HFFc6 (cell line): ENCODE measurements at regions not wholly inside any gene's neighbourhood (a gene's known extent, or its start where the extent isn't known, plus 50 kb on each side); places are given as distances from the start of the nearest gene placed in this dataset.

Experiments
- DNase-seq: peaks from one replicate; pipeline ENCODE4 v3.0.0-alpha.2; 2018
- H3K27ac Mint-ChIP-seq: 2 replicates; pipeline ENCODE4 v1.8.0; 2020; ENCODE audit warnings: mild to moderate bottlenecking, mixed read lengths
- H3K27me3 Mint-ChIP-seq: 2 replicates; pipeline ENCODE4 v1.8.0; 2021; ENCODE audit warnings: mild to moderate bottlenecking, moderate library complexity, mixed read lengths; ENCODE audit not compliant: insufficient read depth
- H3K36me3 Mint-ChIP-seq: 2 replicates; pipeline ENCODE4 v1.8.0; 2021; ENCODE audit warnings: low read depth, mixed read lengths
- H3K4me1 Mint-ChIP-seq: 2 replicates; pipeline ENCODE4 v1.8.0; 2020; ENCODE audit warnings: low read depth, mixed read lengths
- H3K4me3 Mint-ChIP-seq: 2 replicates; pipeline ENCODE4 v1.8.0; 2020; ENCODE audit warnings: mild to moderate bottlenecking, moderate library complexity, mixed read lengths
- H3K9me3 Mint-ChIP-seq: 2 replicates; pipeline ENCODE4 v1.8.0; 2020; ENCODE audit warnings: mild to moderate bottlenecking, mixed read lengths
- TF ChIP-seq, protein P1 (sequence below): fragments of 200-600 bp; sonication (generic); IDR thresholded peaks from 2 replicates; pipeline ENCODE4 v1.5.0; 2021; ENCODE audit warnings: antibody characterized with exemption, mild to moderate bottlenecking

DNA sequence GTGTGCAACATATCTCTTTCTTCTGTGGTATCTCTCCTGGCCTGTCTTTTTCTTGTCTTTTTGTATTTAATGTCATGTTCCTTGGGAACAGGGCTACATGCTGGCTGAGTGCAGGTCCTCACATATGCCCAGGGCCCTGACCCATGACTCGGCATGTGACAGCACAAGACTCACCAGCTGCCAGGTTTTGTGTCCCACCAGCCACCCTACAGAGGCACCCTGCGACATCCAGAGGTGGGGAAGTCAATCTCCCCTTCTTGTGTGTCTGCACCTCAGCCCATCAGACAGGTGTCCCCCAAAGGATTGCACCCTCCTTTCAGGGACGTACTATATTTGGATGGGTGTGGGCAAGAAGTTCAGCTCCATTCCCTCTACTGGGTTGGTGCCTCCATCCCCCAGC lies 576.3 kb downstream of the RNF144B start:
- Mint-ChIP-seq H3K4me3 (no peak overlapping the region), H3K36me3 (0 out of 2 replicates have a peak, but pooled peaks cover 4% of the 10 kb centered on the region), H3K27me3 (peaks cover 4% of the 10 kb centered on the region), H3K9me3 (peaks cover 49% of the 10 kb centered on the region), H3K4me1 (no peaks in the 10 kb centered on the region), H3K27ac (no peak overlapping the region)
- TF ChIP-seq, protein P1, sequence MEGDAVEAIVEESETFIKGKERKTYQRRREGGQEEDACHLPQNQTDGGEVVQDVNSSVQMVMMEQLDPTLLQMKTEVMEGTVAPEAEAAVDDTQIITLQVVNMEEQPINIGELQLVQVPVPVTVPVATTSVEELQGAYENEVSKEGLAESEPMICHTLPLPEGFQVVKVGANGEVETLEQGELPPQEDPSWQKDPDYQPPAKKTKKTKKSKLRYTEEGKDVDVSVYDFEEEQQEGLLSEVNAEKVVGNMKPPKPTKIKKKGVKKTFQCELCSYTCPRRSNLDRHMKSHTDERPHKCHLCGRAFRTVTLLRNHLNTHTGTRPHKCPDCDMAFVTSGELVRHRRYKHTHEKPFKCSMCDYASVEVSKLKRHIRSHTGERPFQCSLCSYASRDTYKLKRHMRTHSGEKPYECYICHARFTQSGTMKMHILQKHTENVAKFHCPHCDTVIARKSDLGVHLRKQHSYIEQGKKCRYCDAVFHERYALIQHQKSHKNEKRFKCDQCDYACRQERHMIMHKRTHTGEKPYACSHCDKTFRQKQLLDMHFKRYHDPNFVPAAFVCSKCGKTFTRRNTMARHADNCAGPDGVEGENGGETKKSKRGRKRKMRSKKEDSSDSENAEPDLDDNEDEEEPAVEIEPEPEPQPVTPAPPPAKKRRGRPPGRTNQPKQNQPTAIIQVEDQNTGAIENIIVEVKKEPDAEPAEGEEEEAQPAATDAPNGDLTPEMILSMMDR: no peak
- no peak for DNase-seq

- H3K4me3 Mint-ChIP-seq: no peak overlapping the region
- TF ChIP-seq, protein P1: no peak
- H3K4me1 Mint-ChIP-seq: no peaks in the 10 kb centered on the region
- peaks cover 49% of the 10 kb centered on the region for H3K9me3 Mint-ChIP-seq
- no peaks in the 10 kb centered on the region for H3K27me3 Mint-ChIP-seq
- no peak overlapping the region for H3K27ac Mint-ChIP-seq
- no peak for DNase-seq
- peaks cover 5% of the 10 kb centered on the region; the same call in 1 of the 2 replicates for H3K36me3 Mint-ChIP-seq
These were observed 586.1 kb downstream of the RNF144B start for GRCh38 chr6:18973251-18973650.

- Mint-ChIP-seq H3K4me1 (no peaks in the 10 kb centered on the region), H3K4me3 (no peak overlapping the region), H3K27me3 (no peaks in the 10 kb centered on the region), H3K9me3 (peaks cover 48% of the 10 kb centered on the region), H3K27ac (no peak overlapping the region), H3K36me3 (peaks cover 5% of the 10 kb centered on the region; the same call in 1 of the 2 replicates)
- TF ChIP-seq, protein P1: no peak
- no peak for DNase-seq
These were observed 588.9 kb downstream of the RNF144B start for GRCh38 chr6:18976091-18976490.

GRCh38 chr6:18976966-18977365 lies 589.8 kb downstream of the RNF144B start:
- H3K27ac Mint-ChIP-seq: no peak overlapping the region
- H3K4me1 Mint-ChIP-seq: no peaks in the 10 kb centered on the region
- H3K4me3 Mint-ChIP-seq: no peak overlapping the region
- H3K36me3 Mint-ChIP-seq: peaks cover 5% of the 10 kb centered on the region; the same call in 1 of the 2 replicates
- H3K9me3 Mint-ChIP-seq: peaks cover 51% of the 10 kb centered on the region
- H3K27me3 Mint-ChIP-seq: no peaks in the 10 kb centered on the region
- TF ChIP-seq, protein P1: no peak
- no peak for DNase-seq

- TF ChIP-seq, protein P1: no peak
- no peak for DNase-seq
- peaks cover 46% of the 10 kb centered on the region for H3K9me3 Mint-ChIP-seq
- H3K36me3 Mint-ChIP-seq: peaks cover 5% of the 10 kb centered on the region; the same call in 1 of the 2 replicates
- H3K4me3 Mint-ChIP-seq: no peak overlapping the region
- no peak overlapping the region for H3K27ac Mint-ChIP-seq
- no peaks in the 10 kb centered on the region for H3K27me3 Mint-ChIP-seq
- no peaks in the 10 kb centered on the region for H3K4me1 Mint-ChIP-seq
These were observed 591.4 kb downstream of the RNF144B start for GRCh38 chr6:18978337-18979128.
